K562 (cell line): ENCODE measurements at regions not wholly inside any gene's neighbourhood (a gene's known extent, or its start where the extent isn't known, plus 50 kb on each side); places are given as distances from the start of the nearest gene placed in this dataset.

ENCODE experiments used
- CEBPB ChIP-seq: fragments of 450-650 bp; IDR thresholded peaks from 2 replicates; pipeline ENCODE4 v1.6.1; 2016; ENCODE audit warnings: missing genetic modification characterization, missing compliant biosample characterization
- JUND ChIP-seq, 2 experiments: IDR thresholded peaks; 2 replicates in 1 of 2; 3 replicates in 1 of 2; pipeline ENCODE4 v1.6.1; 2011; ENCODE audit warnings: borderline replicate concordance in 2 of 2, low read depth in 2 of 2, low read length in 2 of 2, improper control_type of control experiment in 1 of 2, missing biosample characterization in 1 of 2, missing genetic modification characterization in 1 of 2, missing genetic modification reagents in 1 of 2
- PHF8 ChIP-seq: fragments of 200-600 bp; sonication (generic); IDR thresholded peaks from 2 replicates; pipeline ENCODE4 v1.6.1; 2012; ENCODE audit warnings: mixed run types, mild to moderate bottlenecking, inconsistent platforms, low read length, moderate library complexity, borderline replicate concordance
- POLR2A ChIP-seq: fragments of 450-650 bp; conservative IDR thresholded peaks from 2 replicates; pipeline ENCODE4 v1.6.1; 2016
- POLR2AphosphoS5 ChIP-seq: IDR thresholded peaks from 2 replicates; pipeline ENCODE4 v1.6.1; 2011; ENCODE audit warnings: mild to moderate bottlenecking, low read depth, low read length, moderate library complexity; ENCODE audit not compliant: control insufficient read depth, insufficient read depth
- ZKSCAN1 ChIP-seq: fragments of 150-350 bp; IDR thresholded peaks from 2 replicates; pipeline ENCODE4 v1.6.1; 2016; ENCODE audit warnings: low read depth, low read length
- ZNF239 ChIP-seq: fragments of 250-450 bp; sonication (Bioruptor Pico); IDR thresholded peaks from 2 replicates; pipeline ENCODE4 v1.4.0; 2020; ENCODE audit warnings: mild to moderate bottlenecking
- ZNF512 ChIP-seq: IDR thresholded peaks from 2 replicates; pipeline ENCODE4 v1.6.1; 2016; ENCODE audit warnings: missing genetic modification characterization, missing compliant biosample characterization
- TF ChIP-seq, protein P1 (sequence below), 3 experiments: IDR thresholded peaks in 2 of 3; conservative IDR thresholded peaks in 1 of 3; 2 replicates each; pipeline ENCODE4 v1.5.1; 2011 to 2012; ENCODE audit warnings: low read length in 3 of 3, mild to moderate bottlenecking in 3 of 3, control low read depth in 2 of 3, improper control_type of control experiment in 1 of 3, inconsistent platforms in 1 of 3, low read depth in 1 of 3, mixed read lengths in 1 of 3, moderate library complexity in 1 of 3; ENCODE audit not compliant: insufficient read depth in 2 of 3
- TF ChIP-seq, protein P2 (sequence below): fragments of 200-800 bp; sonication (Bioruptor generic); IDR thresholded peaks from 2 replicates; pipeline ENCODE4 v1.6.1; 2017; ENCODE audit warnings: missing genetic modification characterization, missing compliant biosample characterization

DNA sequence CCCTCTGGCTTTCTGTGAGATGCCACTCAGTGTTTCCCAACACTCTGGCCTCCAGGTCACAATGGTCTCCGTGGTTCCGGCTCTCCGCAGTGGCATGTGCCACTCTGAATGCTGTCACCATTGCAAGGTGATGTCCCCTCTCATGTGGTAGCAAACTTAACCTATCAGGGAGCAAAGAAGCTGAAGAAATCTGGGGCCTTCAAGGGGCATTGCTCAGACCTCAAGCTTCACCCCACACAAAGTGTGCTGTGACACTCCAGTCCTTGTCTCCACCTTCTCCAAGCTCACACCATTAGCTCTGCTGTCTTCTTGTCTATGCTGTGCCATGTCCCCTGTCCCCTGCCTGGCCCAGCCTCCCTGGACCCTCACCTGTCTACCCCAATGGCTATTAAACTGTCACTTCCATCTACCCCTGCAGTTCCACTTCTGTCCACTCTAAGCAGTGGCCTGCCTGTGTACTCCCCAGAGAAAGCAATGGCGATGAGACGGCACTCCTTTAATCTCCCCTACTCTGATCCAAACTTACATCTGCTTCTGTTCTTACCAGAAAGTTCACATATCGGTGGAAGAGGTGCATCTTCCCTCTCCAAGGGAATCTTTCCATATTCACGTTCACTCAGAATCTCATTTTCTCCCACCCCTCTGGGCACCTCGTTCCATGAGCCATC lies 93.7 kb downstream of the DHRS2 start:
- TF ChIP-seq, protein P1, sequence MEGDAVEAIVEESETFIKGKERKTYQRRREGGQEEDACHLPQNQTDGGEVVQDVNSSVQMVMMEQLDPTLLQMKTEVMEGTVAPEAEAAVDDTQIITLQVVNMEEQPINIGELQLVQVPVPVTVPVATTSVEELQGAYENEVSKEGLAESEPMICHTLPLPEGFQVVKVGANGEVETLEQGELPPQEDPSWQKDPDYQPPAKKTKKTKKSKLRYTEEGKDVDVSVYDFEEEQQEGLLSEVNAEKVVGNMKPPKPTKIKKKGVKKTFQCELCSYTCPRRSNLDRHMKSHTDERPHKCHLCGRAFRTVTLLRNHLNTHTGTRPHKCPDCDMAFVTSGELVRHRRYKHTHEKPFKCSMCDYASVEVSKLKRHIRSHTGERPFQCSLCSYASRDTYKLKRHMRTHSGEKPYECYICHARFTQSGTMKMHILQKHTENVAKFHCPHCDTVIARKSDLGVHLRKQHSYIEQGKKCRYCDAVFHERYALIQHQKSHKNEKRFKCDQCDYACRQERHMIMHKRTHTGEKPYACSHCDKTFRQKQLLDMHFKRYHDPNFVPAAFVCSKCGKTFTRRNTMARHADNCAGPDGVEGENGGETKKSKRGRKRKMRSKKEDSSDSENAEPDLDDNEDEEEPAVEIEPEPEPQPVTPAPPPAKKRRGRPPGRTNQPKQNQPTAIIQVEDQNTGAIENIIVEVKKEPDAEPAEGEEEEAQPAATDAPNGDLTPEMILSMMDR (IDR thresholded peaks at IDR 0.05 in 2 of 3, conservative IDR thresholded peaks at IDR 0.05 in 1 of 3; ENCODE audit: insufficient read depth in 2 of 3, low read depth in 1 of 3, low read length in 3 of 3) = peak; percentile 18 to 57 (median 43); a peak in 5 of 6 replicates
- TF ChIP-seq POLR2AphosphoS5 = no peak
- no peak for TF ChIP-seq ZKSCAN1
- TF ChIP-seq, protein P2, sequence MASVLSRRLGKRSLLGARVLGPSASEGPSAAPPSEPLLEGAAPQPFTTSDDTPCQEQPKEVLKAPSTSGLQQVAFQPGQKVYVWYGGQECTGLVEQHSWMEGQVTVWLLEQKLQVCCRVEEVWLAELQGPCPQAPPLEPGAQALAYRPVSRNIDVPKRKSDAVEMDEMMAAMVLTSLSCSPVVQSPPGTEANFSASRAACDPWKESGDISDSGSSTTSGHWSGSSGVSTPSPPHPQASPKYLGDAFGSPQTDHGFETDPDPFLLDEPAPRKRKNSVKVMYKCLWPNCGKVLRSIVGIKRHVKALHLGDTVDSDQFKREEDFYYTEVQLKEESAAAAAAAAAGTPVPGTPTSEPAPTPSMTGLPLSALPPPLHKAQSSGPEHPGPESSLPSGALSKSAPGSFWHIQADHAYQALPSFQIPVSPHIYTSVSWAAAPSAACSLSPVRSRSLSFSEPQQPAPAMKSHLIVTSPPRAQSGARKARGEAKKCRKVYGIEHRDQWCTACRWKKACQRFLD (CRISPR knock-in tag) = no peak
- no peak for TF ChIP-seq ZNF239 (CRISPR knock-in tag)
- no peak for TF ChIP-seq CEBPB (tag)
- TF ChIP-seq JUND (IDR thresholded peaks at IDR 0.05; ENCODE audit: borderline replicate concordance, low read depth, low read length) = no peak
- no peak for TF ChIP-seq JUND (tag; IDR thresholded peaks at IDR 0.05; ENCODE audit: borderline replicate concordance, low read depth, low read length)
- no peak for TF ChIP-seq PHF8
- TF ChIP-seq ZNF512 (tag) = no peak
- TF ChIP-seq POLR2A = no peak
